Renal pelvis (tissue), 1 donor: ENCODE measurements at regions not wholly inside any gene's neighbourhood (a gene's known extent, or its start where the extent isn't known, plus 50 kb on each side); places are given as distances from the start of the nearest gene placed in this dataset.
"Not testable (repeated sequence)": the region's sequence is repeated elsewhere in the genome, so short reads cannot be mapped to it uniquely, and the experiment has no call there.

ENCODE experiments used
- DNase-seq: peaks from one replicate; pipeline ENCODE4 v3.0.0-alpha.2; 2013

- no peak for DNase-seq
These were observed 258.1 kb downstream of the MSX2 start for GRCh38 chr5:174982485-174982884.

GRCh38 chr5:174981416-174981815 is 257.0 kb downstream of the MSX2 start:
- no peak for DNase-seq

GRCh38 chr5:174980952-174981351 is 256.6 kb downstream of the MSX2 start:
- DNase-seq, result no peak

- no peak for DNase-seq
These were observed 247.9 kb downstream of the MSX2 start for GRCh38 chr5:174972291-174972690.

GRCh38 chr5:174971210-174971609 is 246.8 kb downstream of the MSX2 start:
- DNase-seq, result no peak

- DNase-seq, result no peak
These were observed 246.1 kb downstream of the MSX2 start for GRCh38 chr5:174970502-174970901.

- DNase-seq, result no peak
These were observed 229.5 kb downstream of the MSX2 start for GRCh38 chr5:174953871-174954270.

GRCh38 chr5:174951151-174951780 is 226.9 kb downstream of the MSX2 start:
- DNase-seq, result peak; percentile 82

- no peak for DNase-seq
These were observed 223.2 kb downstream of the MSX2 start for GRCh38 chr5:174947548-174947947.

- no peak for DNase-seq
These were observed 221.5 kb downstream of the MSX2 start for GRCh38 chr5:174945853-174946252.

GRCh38 chr5:174943785-174944184 is 219.4 kb downstream of the MSX2 start:
- DNase-seq, result no peak

- not testable (repeated sequence) for DNase-seq
These were observed 218.6 kb downstream of the MSX2 start for GRCh38 chr5:174943002-174943401.

GRCh38 chr5:174937201-174938123 is 213.1 kb downstream of the MSX2 start:
- DNase-seq, result no peak

GRCh38 chr5:174935854-174936474 is 211.6 kb downstream of the MSX2 start:
- DNase-seq, result peak; percentile 49

- DNase-seq, result not testable (repeated sequence)
These were observed 206.7 kb downstream of the MSX2 start for GRCh38 chr5:174931033-174931432.

GRCh38 chr5:174925586-174925985 is 201.2 kb downstream of the MSX2 start:
- DNase-seq, result no peak

GRCh38 chr5:174922955-174923354 is 198.6 kb downstream of the MSX2 start:
- DNase-seq, result no peak

- DNase-seq, result no peak
These were observed 196.6 kb downstream of the MSX2 start for GRCh38 chr5:174920906-174921550.

- DNase-seq, result no peak
These were observed 195.0 kb downstream of the MSX2 start for GRCh38 chr5:174919351-174919750.

GRCh38 chr5:174918655-174919054 is 194.3 kb downstream of the MSX2 start:
- DNase-seq, result no peak

- DNase-seq, result no peak
These were observed 193.7 kb downstream of the MSX2 start for GRCh38 chr5:174917976-174918554.

- DNase-seq, result not testable (repeated sequence)
These were observed 193.1 kb downstream of the MSX2 start for GRCh38 chr5:174917435-174917834.
